ENCODE measurements at regions not wholly inside any gene's neighbourhood (a gene's known extent, or its start where the extent isn't known, plus 50 kb on each side); places are given as distances from the start of the nearest gene placed in this dataset.

DNA sequence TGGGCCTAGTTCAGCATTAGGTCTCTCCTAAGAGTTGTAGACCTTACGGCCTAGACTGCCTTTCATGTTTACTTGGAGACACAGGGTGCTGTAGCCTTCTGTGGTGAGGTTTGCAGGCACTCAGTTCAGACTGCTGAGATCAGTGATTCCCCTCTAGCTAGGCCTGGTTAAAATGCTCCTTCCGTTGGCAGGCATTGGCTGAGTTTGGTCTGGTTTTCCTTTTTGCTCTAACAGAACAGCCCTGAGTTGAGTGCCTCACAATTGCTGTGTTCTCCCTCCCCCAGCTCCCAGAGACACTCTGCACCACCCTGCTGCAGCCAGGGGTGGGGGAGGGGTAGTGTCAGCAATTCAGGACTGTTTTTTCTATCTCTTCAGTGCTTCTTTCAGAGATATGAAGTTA, 178.9 kb upstream of the DYRK2 start:
- TF ChIP-seq TEAD4 (IDR thresholded peaks at IDR 0.05) = no peak
- no peak for TF ChIP-seq ZBTB7A (IDR thresholded peaks at IDR 0.05; ENCODE audit: low read depth)
- TF ChIP-seq, protein P1, sequence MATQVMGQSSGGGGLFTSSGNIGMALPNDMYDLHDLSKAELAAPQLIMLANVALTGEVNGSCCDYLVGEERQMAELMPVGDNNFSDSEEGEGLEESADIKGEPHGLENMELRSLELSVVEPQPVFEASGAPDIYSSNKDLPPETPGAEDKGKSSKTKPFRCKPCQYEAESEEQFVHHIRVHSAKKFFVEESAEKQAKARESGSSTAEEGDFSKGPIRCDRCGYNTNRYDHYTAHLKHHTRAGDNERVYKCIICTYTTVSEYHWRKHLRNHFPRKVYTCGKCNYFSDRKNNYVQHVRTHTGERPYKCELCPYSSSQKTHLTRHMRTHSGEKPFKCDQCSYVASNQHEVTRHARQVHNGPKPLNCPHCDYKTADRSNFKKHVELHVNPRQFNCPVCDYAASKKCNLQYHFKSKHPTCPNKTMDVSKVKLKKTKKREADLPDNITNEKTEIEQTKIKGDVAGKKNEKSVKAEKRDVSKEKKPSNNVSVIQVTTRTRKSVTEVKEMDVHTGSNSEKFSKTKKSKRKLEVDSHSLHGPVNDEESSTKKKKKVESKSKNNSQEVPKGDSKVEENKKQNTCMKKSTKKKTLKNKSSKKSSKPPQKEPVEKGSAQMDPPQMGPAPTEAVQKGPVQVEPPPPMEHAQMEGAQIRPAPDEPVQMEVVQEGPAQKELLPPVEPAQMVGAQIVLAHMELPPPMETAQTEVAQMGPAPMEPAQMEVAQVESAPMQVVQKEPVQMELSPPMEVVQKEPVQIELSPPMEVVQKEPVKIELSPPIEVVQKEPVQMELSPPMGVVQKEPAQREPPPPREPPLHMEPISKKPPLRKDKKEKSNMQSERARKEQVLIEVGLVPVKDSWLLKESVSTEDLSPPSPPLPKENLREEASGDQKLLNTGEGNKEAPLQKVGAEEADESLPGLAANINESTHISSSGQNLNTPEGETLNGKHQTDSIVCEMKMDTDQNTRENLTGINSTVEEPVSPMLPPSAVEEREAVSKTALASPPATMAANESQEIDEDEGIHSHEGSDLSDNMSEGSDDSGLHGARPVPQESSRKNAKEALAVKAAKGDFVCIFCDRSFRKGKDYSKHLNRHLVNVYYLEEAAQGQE (IDR thresholded peaks at IDR 0.05; ENCODE audit: low read depth) = no peak
- TF ChIP-seq TAF1 (IDR thresholded peaks at IDR 0.05; ENCODE audit: low read depth) = no peak
- TF ChIP-seq YY1 (IDR thresholded peaks at IDR 0.05; ENCODE audit: low read depth) = no peak
- no peak for TF ChIP-seq EGR1 (IDR thresholded peaks at IDR 0.05)
- TF ChIP-seq, protein P2, sequence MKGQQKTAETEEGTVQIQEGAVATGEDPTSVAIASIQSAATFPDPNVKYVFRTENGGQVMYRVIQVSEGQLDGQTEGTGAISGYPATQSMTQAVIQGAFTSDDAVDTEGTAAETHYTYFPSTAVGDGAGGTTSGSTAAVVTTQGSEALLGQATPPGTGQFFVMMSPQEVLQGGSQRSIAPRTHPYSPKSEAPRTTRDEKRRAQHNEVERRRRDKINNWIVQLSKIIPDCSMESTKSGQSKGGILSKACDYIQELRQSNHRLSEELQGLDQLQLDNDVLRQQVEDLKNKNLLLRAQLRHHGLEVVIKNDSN (IDR thresholded peaks at IDR 0.05) = no peak
- no peak for TF ChIP-seq TCF12 (IDR thresholded peaks at IDR 0.05; ENCODE audit: low read depth)
- no peak for TF ChIP-seq CEBPB (IDR thresholded peaks at IDR 0.05)
- no peak for TF ChIP-seq RAD21 (IDR thresholded peaks at IDR 0.05; ENCODE audit: low read depth)

DNA sequence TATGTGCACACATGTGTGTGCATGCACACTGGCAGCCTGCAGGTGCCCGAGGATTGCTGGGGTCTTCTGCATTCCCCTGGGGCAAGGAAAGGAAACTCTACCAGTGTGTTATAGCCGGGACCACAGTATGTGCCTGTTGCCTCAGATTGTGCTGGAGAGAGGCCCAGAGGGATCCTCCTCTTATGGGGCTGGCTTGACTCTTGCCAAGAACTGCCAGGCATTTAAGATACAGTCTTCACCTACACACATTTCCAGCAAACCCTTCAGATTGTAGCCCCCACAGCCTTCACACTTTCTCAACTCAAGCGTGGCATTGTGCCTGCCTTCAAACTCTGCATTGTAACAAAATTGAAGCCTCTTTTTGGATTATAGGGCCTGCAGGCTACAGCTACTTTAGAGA, 176.7 kb upstream of the DYRK2 start:
- no peak for TF ChIP-seq TEAD4 (IDR thresholded peaks at IDR 0.05)
- no peak for TF ChIP-seq NFIC (IDR thresholded peaks at IDR 0.05)
- no peak for TF ChIP-seq TCF12 (IDR thresholded peaks at IDR 0.05; ENCODE audit: low read depth)
- TF ChIP-seq CREB1 (IDR thresholded peaks at IDR 0.05; ENCODE audit: low read depth) = no peak
- TF ChIP-seq RAD21 (IDR thresholded peaks at IDR 0.05; ENCODE audit: low read depth) = no peak
- TF ChIP-seq FOXM1 (IDR thresholded peaks at IDR 0.05; ENCODE audit: borderline replicate concordance, low read depth) = no peak
- no peak for TF ChIP-seq EGR1 (IDR thresholded peaks at IDR 0.05)
- no peak for TF ChIP-seq CEBPB (IDR thresholded peaks at IDR 0.05)
- TF ChIP-seq ZBTB7A (IDR thresholded peaks at IDR 0.05; ENCODE audit: low read depth) = no peak
- TF ChIP-seq TAF1 (IDR thresholded peaks at IDR 0.05; ENCODE audit: low read depth) = no peak
- no peak for TF ChIP-seq YY1 (IDR thresholded peaks at IDR 0.05; ENCODE audit: low read depth)
- TF ChIP-seq, protein P3, sequence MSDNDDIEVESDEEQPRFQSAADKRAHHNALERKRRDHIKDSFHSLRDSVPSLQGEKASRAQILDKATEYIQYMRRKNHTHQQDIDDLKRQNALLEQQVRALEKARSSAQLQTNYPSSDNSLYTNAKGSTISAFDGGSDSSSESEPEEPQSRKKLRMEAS (IDR thresholded peaks at IDR 0.05) = no peak
- TF ChIP-seq, protein P1 (IDR thresholded peaks at IDR 0.05; ENCODE audit: low read depth) = no peak
- TF ChIP-seq EP300 (IDR thresholded peaks at IDR 0.05; ENCODE audit: borderline replicate concordance) = no peak
- TF ChIP-seq, protein P2 (IDR thresholded peaks at IDR 0.05) = no peak

DNA sequence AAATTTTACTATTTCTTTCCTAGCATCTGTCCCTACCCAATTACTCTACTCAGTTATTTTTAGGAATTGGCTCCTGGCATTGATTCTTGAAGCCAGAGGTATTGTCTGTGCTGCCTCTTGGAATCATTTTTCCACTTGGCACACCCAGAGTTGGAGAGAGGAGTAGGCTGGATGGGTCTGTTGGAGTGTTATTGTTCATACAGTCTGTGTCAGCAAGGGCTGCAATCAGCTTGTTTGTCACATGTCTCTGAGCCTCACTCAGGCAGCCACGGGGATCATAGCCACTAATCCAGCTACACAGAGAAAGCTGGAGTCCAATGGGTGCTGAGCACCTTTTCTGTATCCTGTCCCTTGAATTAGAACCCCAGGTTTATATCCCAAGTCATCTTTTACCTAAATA, 176.0 kb upstream of the DYRK2 start:
- TF ChIP-seq NFIC (IDR thresholded peaks at IDR 0.05) (no peak), RAD21 (IDR thresholded peaks at IDR 0.05; ENCODE audit: low read depth) (no peak), CEBPB (IDR thresholded peaks at IDR 0.05) (no peak), CREB1 (IDR thresholded peaks at IDR 0.05; ENCODE audit: low read depth) (no peak), YY1 (IDR thresholded peaks at IDR 0.05; ENCODE audit: low read depth) (no peak), EGR1 (IDR thresholded peaks at IDR 0.05) (no peak), EP300 (IDR thresholded peaks at IDR 0.05; ENCODE audit: borderline replicate concordance) (no peak), TCF12 (IDR thresholded peaks at IDR 0.05; ENCODE audit: low read depth) (no peak), TEAD4 (IDR thresholded peaks at IDR 0.05) (no peak), ZBTB7A (IDR thresholded peaks at IDR 0.05; ENCODE audit: low read depth) (no peak), TAF1 (IDR thresholded peaks at IDR 0.05; ENCODE audit: low read depth) (no peak), FOXM1 (IDR thresholded peaks at IDR 0.05; ENCODE audit: borderline replicate concordance, low read depth) (no peak)
- TF ChIP-seq, protein P1 (IDR thresholded peaks at IDR 0.05; ENCODE audit: low read depth) = no peak
- TF ChIP-seq, protein P2 (IDR thresholded peaks at IDR 0.05) = no peak
- TF ChIP-seq, protein P3 (IDR thresholded peaks at IDR 0.05) = no peak

All from Ishikawa (cell line).